A549 (cell line): ENCODE measurements at regions not wholly inside any gene's neighbourhood (a gene's known extent, or its start where the extent isn't known, plus 50 kb on each side); places are given as distances from the start of the nearest gene placed in this dataset.
"Not testable (repeated sequence)": the region's sequence is repeated elsewhere in the genome, so short reads cannot be mapped to it uniquely, and the experiment has no call there.

ENCODE experiments used
- ATAC-seq, 2 experiments: fragments of 200-7000 bp in 1 of 2; fragments of >200 bp in 1 of 2; cut with Nextera tagmentation in 1 of 2; cut with Tn5 transposase in 1 of 2; 3 replicates each; pipeline versions ENCODE4 v1.8.0 to v1.9.1; 2018 to 2020; ENCODE audit warnings: mild to moderate bottlenecking in 1 of 2, moderate library complexity in 1 of 2
- CTCF ChIA-PET: fragments of 300-600 bp; sonication (Branson Sonifier 250); formaldehyde crosslinking; extraction: SDS; loops from one replicate; lab custom pipeline; 2021; ENCODE audit warnings: antibody characterized with exemption, inconsistent platforms; lab: Yijun Ruan, JAX
- POLR2A ChIA-PET: fragments of 350-600 bp; formaldehyde crosslinking; extraction: SDS; loops from one replicate; lab custom pipeline; 2021; ENCODE audit warnings: antibody characterized with exemption, inconsistent platforms; lab: Yijun Ruan, JAX
- DNase-seq, 2 experiments: peaks; one replicate each; pipeline versions ENCODE4 v3.0.0 to v3.0.0-alpha.2; 2011 to 2016; ENCODE audit warnings: low read depth in 1 of 2, low spot score in 1 of 2
- FAIRE-seq: peaks from 2 replicates; lab custom pipeline; 2011; peaks lifted over from hg19 to GRCh38; lab: Jason Lieb, UNC
- H3K27ac ChIP-seq, 2 experiments: fragments of >200 bp; sonication (Bioruptor Twin); formaldehyde crosslinking; 3 replicates each; pipeline ENCODE4 v1.5.1; 2016 to 2017
- H3K4me1 ChIP-seq: fragments of >200 bp; sonication (Bioruptor Twin); formaldehyde crosslinking; 3 replicates; pipeline ENCODE4 v1.6.1; 2016
- H3K4me2 ChIP-seq: fragments of >200 bp; sonication (Bioruptor Twin); formaldehyde crosslinking; 3 replicates; pipeline ENCODE4 v1.6.1; 2016
- H3K4me3 ChIP-seq: fragments of >200 bp; sonication (Bioruptor Twin); formaldehyde crosslinking; 3 replicates; pipeline ENCODE4 v1.5.1; 2016
- H3K9me3 ChIP-seq: fragments of >200 bp; sonication (Bioruptor Twin); formaldehyde crosslinking; 3 replicates; pipeline ENCODE4 v1.6.1; 2016
- BHLHE40 ChIP-seq: IDR thresholded peaks from 2 replicates; pipeline ENCODE4 v1.6.1; 2012; ENCODE audit warnings: low read depth, low read length, inconsistent platforms
- CBX2 ChIP-seq: fragments of 200-600 bp; sonication (generic); IDR thresholded peaks from 2 replicates; pipeline ENCODE4 v1.6.1; 2016; ENCODE audit warnings: low read depth, mild to moderate bottlenecking, borderline replicate concordance
- ESRRA ChIP-seq: fragments of 150-350 bp; IDR thresholded peaks from 2 replicates; pipeline ENCODE4 v1.6.1; 2014; ENCODE audit warnings: mild to moderate bottlenecking, low read length, borderline replicate concordance
- FOSB ChIP-seq: fragments of 250-450 bp; sonication (Bioruptor Pico); IDR thresholded peaks from 2 replicates; pipeline ENCODE4 v1.5.0; 2020; ENCODE audit warnings: mild to moderate bottlenecking, moderate library complexity
- GATA3 ChIP-seq: IDR thresholded peaks from 2 replicates; pipeline ENCODE4 v1.6.1; 2012; ENCODE audit warnings: borderline replicate concordance
- HEYL ChIP-seq: fragments of 250-450 bp; sonication (Bioruptor Pico); IDR thresholded peaks from 2 replicates; pipeline ENCODE4 v1.8.0; 2021; ENCODE audit warnings: mild to moderate bottlenecking, moderate library complexity
- JUNB ChIP-seq: fragments of >200 bp; sonication (Bioruptor Twin); formaldehyde crosslinking; IDR thresholded peaks from 2 replicates; pipeline ENCODE4 v1.6.1; 2016
- KDM1A ChIP-seq: fragments of 200-600 bp; sonication (generic); IDR thresholded peaks from 2 replicates; pipeline ENCODE4 v1.6.1; 2016; ENCODE audit warnings: low read depth, mild to moderate bottlenecking
- KDM5A ChIP-seq: fragments of 200-600 bp; sonication (generic); IDR thresholded peaks from 2 replicates; pipeline ENCODE4 v1.6.1; 2016; ENCODE audit warnings: antibody characterized with exemption, mild to moderate bottlenecking
- MYC ChIP-seq: IDR thresholded peaks from 2 replicates; pipeline ENCODE4 v1.6.1; 2012; ENCODE audit warnings: mild to moderate bottlenecking, inconsistent platforms, low read length, improper control_type of control experiment, borderline replicate concordance
- NFE2L2 ChIP-seq: fragments of 150-350 bp; conservative IDR thresholded peaks from 2 replicates; pipeline ENCODE4 v1.6.1; 2014; ENCODE audit warnings: low read length
- NR3C1 ChIP-seq: fragments of >200 bp; sonication (Bioruptor Twin); formaldehyde crosslinking; IDR thresholded peaks from 3 replicates; pipeline ENCODE4 v1.6.1; 2017
- PHF8 ChIP-seq: fragments of 200-600 bp; sonication (generic); IDR thresholded peaks from 2 replicates; pipeline ENCODE4 v1.6.1; 2016; ENCODE audit warnings: low read depth, mild to moderate bottlenecking, antibody characterized with exemption, moderate library complexity, borderline replicate concordance
- POLR2A ChIP-seq: IDR thresholded peaks from 2 replicates; pipeline ENCODE4 v1.6.1; 2012; ENCODE audit warnings: mild to moderate bottlenecking, low read length
- RAD21 ChIP-seq, 2 experiments: fragments of >200 bp in 1 of 2; sonication (Bioruptor Twin) in 1 of 2; formaldehyde crosslinking in 1 of 2; IDR thresholded peaks in 1 of 2; conservative IDR thresholded peaks in 1 of 2; 2 replicates in 1 of 2; 3 replicates in 1 of 2; pipeline ENCODE4 v1.6.1; 2012 to 2018; ENCODE audit warnings: inconsistent platforms in 1 of 2
- RNF2 ChIP-seq: fragments of 200-600 bp; sonication (generic); IDR thresholded peaks from 2 replicates; pipeline ENCODE4 v1.6.1; 2016; ENCODE audit warnings: low read depth, mild to moderate bottlenecking, antibody characterized with exemption, moderate library complexity, borderline replicate concordance
- SMC3 ChIP-seq: fragments of >200 bp; sonication (Bioruptor Twin); formaldehyde crosslinking; IDR thresholded peaks from 3 replicates; pipeline ENCODE4 v1.6.1; 2018; ENCODE audit warnings: inconsistent platforms
- SREBF2 ChIP-seq: fragments of 450-650 bp; IDR thresholded peaks from 2 replicates; pipeline ENCODE4 v1.6.1; 2014; ENCODE audit warnings: mild to moderate bottlenecking, moderate library complexity
- ZC3H11A ChIP-seq: fragments of 450-650 bp; IDR thresholded peaks from 2 replicates; pipeline ENCODE4 v1.6.1; 2014; ENCODE audit warnings: antibody characterized with exemption, mild to moderate bottlenecking
- WGBS: methylation state at CpG from one replicate; pipeline ENCODE4 v1.1.6; 2017; ENCODE audit errors: missing lambda C conversion rate; 5-methylcytosine and 5-hydroxymethylcytosine counted together
- TF ChIP-seq, protein P1 (sequence below): fragments of 250-450 bp; sonication (Bioruptor Pico); IDR thresholded peaks from 2 replicates; pipeline ENCODE4 v1.5.0; 2020; ENCODE audit warnings: low read depth, mild to moderate bottlenecking, moderate library complexity
- TF ChIP-seq, protein P2 (sequence below): IDR thresholded peaks from 2 replicates; pipeline ENCODE4 v1.6.1; 2012
- TF ChIP-seq, protein P3 (sequence below): fragments of 450-650 bp; IDR thresholded peaks from 2 replicates; pipeline ENCODE4 v1.6.1; 2014; ENCODE audit warnings: antibody characterized with exemption
- TF ChIP-seq, protein P4 (sequence below): fragments of >200 bp; sonication (Bioruptor Twin); formaldehyde crosslinking; IDR thresholded peaks from 2 replicates; pipeline ENCODE4 v1.6.1; 2016
- TF ChIP-seq, protein P5 (sequence below): fragments of >200 bp; sonication (Bioruptor Twin); formaldehyde crosslinking; IDR thresholded peaks from 3 replicates; pipeline ENCODE4 v1.6.1; 2016
- TF ChIP-seq, protein P6 (sequence below): fragments of 250-450 bp; sonication (Bioruptor Pico); IDR thresholded peaks from 2 replicates; pipeline ENCODE4 v1.5.0; 2021; ENCODE audit warnings: mild to moderate bottlenecking, moderate library complexity, borderline replicate concordance
- TF ChIP-seq, protein P7 (sequence below): IDR thresholded peaks from 2 replicates; pipeline ENCODE4 v1.6.1; 2012

DNA sequence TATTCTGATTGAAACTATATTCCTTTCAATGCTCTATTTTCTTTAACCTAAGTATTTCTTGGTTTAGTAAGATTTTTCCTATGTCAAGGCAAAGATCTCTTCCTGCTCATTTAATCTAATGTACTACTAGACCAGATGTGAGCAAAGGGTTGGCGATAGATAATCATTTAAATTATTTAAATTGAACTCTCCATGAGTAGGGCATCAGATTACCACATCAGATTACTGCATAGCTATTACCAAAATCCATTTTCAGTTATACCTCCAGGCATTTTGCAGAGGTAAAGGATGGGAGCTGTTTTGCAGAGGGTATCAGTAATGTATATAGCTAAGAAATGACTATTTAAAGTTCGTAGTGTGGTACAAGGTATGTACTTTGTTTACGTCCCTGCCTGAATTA is 607.9 kb downstream of the PTPRC start:
- CTCF ChIA-PET: no interaction called here
- POLR2A ChIA-PET: no interaction called here
- Histone ChIP-seq H3K27ac (no peak overlapping the region), H3K9me3 (no peaks in the 10 kb centered on the region), H3K4me1 (no peaks in the 10 kb centered on the region), H3K4me3 (no peak overlapping the region), H3K4me2 (no peak overlapping the region)
- ATAC-seq: no peak
- FAIRE-seq: no peak
- WGBS: 56% methylated on average over 3 of the region's 3 CpGs
- no peak for TF ChIP-seq NR3C1
- TF ChIP-seq NFE2L2: no peak
- TF ChIP-seq PHF8: no peak
- TF ChIP-seq, protein P1, sequence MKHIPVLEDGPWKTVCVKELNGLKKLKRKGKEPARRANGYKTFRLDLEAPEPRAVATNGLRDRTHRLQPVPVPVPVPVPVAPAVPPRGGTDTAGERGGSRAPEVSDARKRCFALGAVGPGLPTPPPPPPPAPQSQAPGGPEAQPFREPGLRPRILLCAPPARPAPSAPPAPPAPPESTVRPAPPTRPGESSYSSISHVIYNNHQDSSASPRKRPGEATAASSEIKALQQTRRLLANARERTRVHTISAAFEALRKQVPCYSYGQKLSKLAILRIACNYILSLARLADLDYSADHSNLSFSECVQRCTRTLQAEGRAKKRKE (CRISPR knock-in tag): no peak
- TF ChIP-seq BHLHE40: no peak
- TF ChIP-seq, protein P2, sequence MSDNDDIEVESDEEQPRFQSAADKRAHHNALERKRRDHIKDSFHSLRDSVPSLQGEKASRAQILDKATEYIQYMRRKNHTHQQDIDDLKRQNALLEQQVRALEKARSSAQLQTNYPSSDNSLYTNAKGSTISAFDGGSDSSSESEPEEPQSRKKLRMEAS: no peak
- TF ChIP-seq SREBF2: no peak
- no peak for TF ChIP-seq KDM5A
- TF ChIP-seq, protein P3, sequence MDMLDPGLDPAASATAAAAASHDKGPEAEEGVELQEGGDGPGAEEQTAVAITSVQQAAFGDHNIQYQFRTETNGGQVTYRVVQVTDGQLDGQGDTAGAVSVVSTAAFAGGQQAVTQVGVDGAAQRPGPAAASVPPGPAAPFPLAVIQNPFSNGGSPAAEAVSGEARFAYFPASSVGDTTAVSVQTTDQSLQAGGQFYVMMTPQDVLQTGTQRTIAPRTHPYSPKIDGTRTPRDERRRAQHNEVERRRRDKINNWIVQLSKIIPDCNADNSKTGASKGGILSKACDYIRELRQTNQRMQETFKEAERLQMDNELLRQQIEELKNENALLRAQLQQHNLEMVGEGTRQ: no peak
- TF ChIP-seq POLR2A: no peak
- TF ChIP-seq CBX2: no peak
- TF ChIP-seq, protein P4, sequence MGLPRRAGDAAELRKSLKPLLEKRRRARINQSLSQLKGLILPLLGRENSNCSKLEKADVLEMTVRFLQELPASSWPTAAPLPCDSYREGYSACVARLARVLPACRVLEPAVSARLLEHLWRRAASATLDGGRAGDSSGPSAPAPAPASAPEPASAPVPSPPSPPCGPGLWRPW: no peak
- DNase-seq: no peak

DNA sequence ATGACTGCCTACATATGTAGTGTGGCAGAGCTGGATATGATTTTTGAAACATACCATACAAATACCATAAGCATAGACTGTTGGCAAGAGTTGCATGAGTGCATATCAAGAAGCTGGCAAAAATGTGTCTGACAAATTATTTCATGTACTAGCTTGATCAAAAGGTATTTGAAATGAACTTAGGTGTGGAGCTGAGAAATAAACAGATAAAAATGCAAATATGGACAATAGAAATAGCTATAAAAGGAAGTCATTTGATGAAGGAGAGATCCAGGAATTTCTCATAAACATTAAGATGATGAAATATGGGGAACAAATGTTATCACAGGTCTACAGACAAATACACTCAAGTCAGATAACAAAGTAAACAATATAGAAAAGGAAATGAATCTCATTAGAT is 609.1 kb downstream of the PTPRC start:
- Histone ChIP-seq H3K4me1 (no peaks in the 10 kb centered on the region), H3K4me3 (no peak overlapping the region), H3K9me3 (no peaks in the 10 kb centered on the region), H3K27ac (no peak overlapping the region), H3K4me2 (no peak overlapping the region)
- no peak for FAIRE-seq
- ChIA-PET POLR2A (no interaction called here), CTCF (no interaction called here)
- no peak for DNase-seq
- no peak for ATAC-seq
- no peak for TF ChIP-seq ZC3H11A
- TF ChIP-seq FOSB (CRISPR knock-in tag): no peak
- no peak for TF ChIP-seq JUNB
- TF ChIP-seq RNF2: no peak
- TF ChIP-seq, protein P5, sequence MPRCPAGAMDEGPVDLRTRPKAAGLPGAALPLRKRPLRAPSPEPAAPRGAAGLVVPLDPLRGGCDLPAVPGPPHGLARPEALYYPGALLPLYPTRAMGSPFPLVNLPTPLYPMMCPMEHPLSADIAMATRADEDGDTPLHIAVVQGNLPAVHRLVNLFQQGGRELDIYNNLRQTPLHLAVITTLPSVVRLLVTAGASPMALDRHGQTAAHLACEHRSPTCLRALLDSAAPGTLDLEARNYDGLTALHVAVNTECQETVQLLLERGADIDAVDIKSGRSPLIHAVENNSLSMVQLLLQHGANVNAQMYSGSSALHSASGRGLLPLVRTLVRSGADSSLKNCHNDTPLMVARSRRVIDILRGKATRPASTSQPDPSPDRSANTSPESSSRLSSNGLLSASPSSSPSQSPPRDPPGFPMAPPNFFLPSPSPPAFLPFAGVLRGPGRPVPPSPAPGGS: no peak
- TF ChIP-seq KDM1A: no peak
- no peak for TF ChIP-seq BHLHE40
- TF ChIP-seq ESRRA: no peak
- TF ChIP-seq KDM5A: no peak
- TF ChIP-seq RAD21 (conservative IDR thresholded peaks at IDR 0.05 in 1 of 2, IDR thresholded peaks at IDR 0.05 in 1 of 2): no peak
- no peak for TF ChIP-seq MYC
- TF ChIP-seq, protein P6, sequence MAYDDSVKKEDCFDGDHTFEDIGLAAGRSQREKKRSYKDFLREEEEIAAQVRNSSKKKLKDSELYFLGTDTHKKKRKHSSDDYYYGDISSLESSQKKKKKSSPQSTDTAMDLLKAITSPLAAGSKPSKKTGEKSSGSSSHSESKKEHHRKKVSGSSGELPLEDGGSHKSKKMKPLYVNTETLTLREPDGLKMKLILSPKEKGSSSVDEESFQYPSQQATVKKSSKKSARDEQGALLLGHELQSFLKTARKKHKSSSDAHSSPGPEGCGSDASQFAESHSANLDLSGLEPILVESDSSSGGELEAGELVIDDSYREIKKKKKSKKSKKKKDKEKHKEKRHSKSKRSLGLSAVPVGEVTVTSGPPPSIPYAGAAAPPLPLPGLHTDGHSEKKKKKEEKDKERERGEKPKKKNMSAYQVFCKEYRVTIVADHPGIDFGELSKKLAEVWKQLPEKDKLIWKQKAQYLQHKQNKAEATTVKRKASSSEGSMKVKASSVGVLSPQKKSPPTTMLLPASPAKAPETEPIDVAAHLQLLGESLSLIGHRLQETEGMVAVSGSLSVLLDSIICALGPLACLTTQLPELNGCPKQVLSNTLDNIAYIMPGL (CRISPR knock-in tag): no peak
- TF ChIP-seq GATA3: no peak
- TF ChIP-seq HEYL (CRISPR knock-in tag): no peak
- TF ChIP-seq, protein P7, sequence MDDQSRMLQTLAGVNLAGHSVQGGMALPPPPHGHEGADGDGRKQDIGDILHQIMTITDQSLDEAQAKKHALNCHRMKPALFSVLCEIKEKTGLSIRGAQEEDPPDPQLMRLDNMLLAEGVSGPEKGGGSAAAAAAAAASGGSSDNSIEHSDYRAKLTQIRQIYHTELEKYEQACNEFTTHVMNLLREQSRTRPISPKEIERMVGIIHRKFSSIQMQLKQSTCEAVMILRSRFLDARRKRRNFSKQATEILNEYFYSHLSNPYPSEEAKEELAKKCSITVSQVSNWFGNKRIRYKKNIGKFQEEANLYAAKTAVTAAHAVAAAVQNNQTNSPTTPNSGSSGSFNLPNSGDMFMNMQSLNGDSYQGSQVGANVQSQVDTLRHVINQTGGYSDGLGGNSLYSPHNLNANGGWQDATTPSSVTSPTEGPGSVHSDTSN: no peak
- TF ChIP-seq SMC3: no peak

DNA sequence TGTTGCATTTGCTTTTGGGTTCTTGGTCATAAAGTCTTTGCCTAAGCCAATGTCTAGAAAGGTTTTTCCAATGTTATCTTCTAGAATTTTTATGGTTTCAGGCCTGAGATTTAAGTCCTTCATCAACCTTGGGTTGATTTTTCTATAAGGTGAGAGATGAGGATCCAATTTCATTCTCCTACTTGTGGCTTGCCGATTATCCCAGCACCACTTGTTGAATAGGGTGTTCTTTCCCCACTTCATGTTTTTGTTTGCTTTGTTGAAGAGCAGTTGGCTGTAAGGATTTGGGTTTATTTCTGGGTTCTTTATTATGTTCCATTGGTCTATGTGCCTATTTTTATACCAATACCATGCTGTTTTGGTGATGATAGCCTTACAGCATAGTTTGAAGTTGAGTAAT is 615.2 kb downstream of the PTPRC start:
- WGBS: 21% methylated on average over 1 of the region's 1 CpG
- not testable (repeated sequence) for FAIRE-seq, H3K27ac ChIP-seq

More for the DNA sequence above, 615.2 kb downstream of the PTPRC start:
- H3K4me1 ChIP-seq, DNase-seq, CTCF ChIA-PET, H3K4me3 ChIP-seq, ATAC-seq, H3K9me3 ChIP-seq, H3K4me2 ChIP-seq, POLR2A ChIA-PET: not testable (repeated sequence)
